ENCODE measurements at regions not wholly inside any gene's neighbourhood (a gene's known extent, or its start where the extent isn't known, plus 50 kb on each side); places are given as distances from the start of the nearest gene placed in this dataset.

DNA sequence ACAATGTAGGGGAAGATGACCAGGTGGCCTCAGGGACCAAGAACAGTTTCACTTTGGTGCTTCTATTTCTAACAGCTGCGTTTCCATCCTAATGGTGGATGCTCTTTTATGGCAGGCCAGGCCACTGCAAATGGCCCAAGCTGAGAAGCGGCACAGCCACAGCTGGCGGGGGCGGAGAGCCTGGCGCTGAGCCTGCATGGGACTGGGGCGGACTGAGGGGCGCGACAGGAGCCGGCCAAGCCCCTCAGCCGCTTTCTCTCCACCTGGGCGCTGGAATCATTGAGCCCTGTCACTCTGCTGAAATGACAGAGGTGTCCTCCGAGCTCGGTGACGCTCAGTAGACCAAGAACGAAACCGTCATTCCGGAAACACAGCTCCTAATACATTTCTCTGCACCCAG lies 317.3 kb upstream of the PDE4D start:
- no peak for TF ChIP-seq SPI1 (IDR thresholded peaks at IDR 0.05; ENCODE audit: low read depth, low read length)
- TF ChIP-seq PAX5 (IDR thresholded peaks at IDR 0.05; ENCODE audit: insufficient read depth, low read length, severe bottlenecking) = no peak
- no peak for DNase-seq (ENCODE audit: insufficient read length, low spot score)
- no peak for FAIRE-seq

DNA sequence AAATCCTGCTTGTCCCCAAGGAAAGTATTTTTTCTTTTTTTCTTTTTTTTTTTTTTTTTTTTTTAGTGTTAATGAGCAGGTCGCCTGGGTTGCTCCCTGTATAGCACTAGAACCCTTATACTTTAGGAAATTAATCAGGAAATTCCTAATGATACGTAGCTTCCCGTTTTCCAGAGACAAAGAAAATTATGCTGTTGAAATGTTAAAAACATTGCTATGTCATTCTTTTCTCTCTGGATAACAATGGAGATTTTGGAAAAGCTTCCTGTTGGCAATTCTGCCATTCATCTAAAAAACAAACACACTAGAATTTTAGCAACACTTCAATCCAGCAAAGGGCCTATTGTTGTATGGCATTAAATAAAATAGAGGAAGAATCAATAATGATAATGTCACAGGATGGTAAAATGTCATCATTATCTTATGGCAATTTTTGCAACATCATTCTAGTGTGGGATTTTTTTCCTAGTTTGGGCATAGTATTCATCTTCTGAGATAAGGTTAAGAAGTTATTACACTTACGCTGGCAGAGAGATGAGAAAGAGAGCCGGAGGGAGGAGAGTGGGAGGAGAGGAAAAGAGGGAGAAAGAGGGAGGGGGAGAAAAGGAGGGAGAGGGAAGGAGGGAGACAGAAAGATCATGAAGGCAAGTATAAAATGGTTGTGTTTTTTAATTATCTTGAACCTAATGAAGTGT lies 315.8 kb upstream of the PDE4D start:
- no peak for FAIRE-seq
- no peak for TF ChIP-seq SPI1 (IDR thresholded peaks at IDR 0.05; ENCODE audit: low read depth, low read length)
- no peak for TF ChIP-seq POLR2AphosphoS5 (IDR thresholded peaks at IDR 0.05; ENCODE audit: low read depth, low read length)
- TF ChIP-seq POU2F2 (IDR thresholded peaks at IDR 0.05; ENCODE audit: low read depth, low read length) = no peak
- TF ChIP-seq PAX5 (IDR thresholded peaks at IDR 0.05; ENCODE audit: insufficient read depth, low read length, severe bottlenecking) = no peak
- no peak for DNase-seq (ENCODE audit: insufficient read length, low spot score)

GRCh38 chr5:60208716-60209115 lies 315.2 kb upstream of the PDE4D start:
- TF ChIP-seq POLR2A (IDR thresholded peaks at IDR 0.05; ENCODE audit: low read depth, low read length) (no peak), POLR2AphosphoS5 (IDR thresholded peaks at IDR 0.05; ENCODE audit: low read depth, low read length) (no peak), TAF1 (IDR thresholded peaks at IDR 0.05; ENCODE audit: low read depth, low read length) (no peak), PAX5 (IDR thresholded peaks at IDR 0.05; ENCODE audit: insufficient read depth, low read length, severe bottlenecking) (no peak), POU2F2 (IDR thresholded peaks at IDR 0.05; ENCODE audit: low read depth, low read length) (no peak), SPI1 (IDR thresholded peaks at IDR 0.05; ENCODE audit: low read depth, low read length) (no peak)
- DNase-seq (ENCODE audit: insufficient read length, low spot score) = no peak
- FAIRE-seq = no peak

DNA sequence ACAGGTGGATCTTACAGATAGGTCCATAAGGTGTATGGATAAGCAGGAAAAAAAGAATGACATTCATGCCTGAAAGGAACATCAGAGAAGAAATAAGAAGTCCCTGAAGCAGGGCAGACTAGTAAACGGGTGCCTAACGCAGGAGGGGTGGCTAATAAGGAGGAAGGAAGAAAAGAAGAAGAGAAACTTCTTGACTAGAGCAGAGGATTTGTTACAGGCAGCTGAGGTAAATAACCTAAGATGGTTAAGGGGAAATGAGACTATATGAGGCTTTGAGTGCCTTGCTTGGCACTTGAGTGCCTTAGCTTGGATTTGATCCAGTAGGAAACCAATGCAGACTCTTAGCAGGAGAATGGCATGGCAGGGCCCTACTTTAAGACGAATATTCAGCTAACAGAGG lies 313.5 kb upstream of the PDE4D start:
- FAIRE-seq (peak; percentile 61), DNase-seq (ENCODE audit: insufficient read length, low spot score) (peak; percentile 21)
- no peak for TF ChIP-seq POU2F2 (IDR thresholded peaks at IDR 0.05; ENCODE audit: low read depth, low read length)
- peak; percentile 87 for TF ChIP-seq SPI1 (IDR thresholded peaks at IDR 0.05; ENCODE audit: low read depth, low read length)
- TF ChIP-seq POLR2A (IDR thresholded peaks at IDR 0.05; ENCODE audit: low read depth, low read length) = no peak
- no peak for TF ChIP-seq TAF1 (IDR thresholded peaks at IDR 0.05; ENCODE audit: low read depth, low read length)
- TF ChIP-seq POLR2AphosphoS5 (IDR thresholded peaks at IDR 0.05; ENCODE audit: low read depth, low read length) = no peak

DNA sequence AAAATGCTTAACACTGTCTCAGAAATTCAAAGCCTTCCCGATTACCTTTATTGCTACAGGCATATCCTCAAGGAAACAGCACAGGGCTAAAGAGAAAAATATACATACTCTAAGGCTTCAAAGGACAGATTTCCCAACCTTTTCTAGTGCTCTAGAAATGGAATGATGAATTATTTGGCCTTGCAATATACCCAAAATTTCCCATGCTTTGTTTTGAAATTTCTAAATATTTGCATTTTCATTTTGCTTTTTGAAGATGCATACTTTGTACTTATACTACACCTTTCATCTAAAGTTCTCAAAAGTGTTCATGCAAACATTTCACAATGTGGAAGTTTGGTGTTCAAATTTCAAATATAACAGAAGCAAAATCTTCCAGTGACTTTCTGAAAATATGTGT lies 312.7 kb upstream of the PDE4D start:
- no peak for TF ChIP-seq POLR2A (IDR thresholded peaks at IDR 0.05; ENCODE audit: low read depth, low read length)
- no peak for TF ChIP-seq POLR2AphosphoS5 (IDR thresholded peaks at IDR 0.05; ENCODE audit: low read depth, low read length)
- FAIRE-seq (no peak), DNase-seq (ENCODE audit: insufficient read length, low spot score) (no peak)

- TF ChIP-seq TAF1 (IDR thresholded peaks at IDR 0.05; ENCODE audit: low read depth, low read length) (no peak), PAX5 (IDR thresholded peaks at IDR 0.05; ENCODE audit: insufficient read depth, low read length, severe bottlenecking) (no peak), POU2F2 (IDR thresholded peaks at IDR 0.05; ENCODE audit: low read depth, low read length) (no peak), POLR2A (IDR thresholded peaks at IDR 0.05; ENCODE audit: low read depth, low read length) (no peak), SPI1 (IDR thresholded peaks at IDR 0.05; ENCODE audit: low read depth, low read length) (no peak), POLR2AphosphoS5 (IDR thresholded peaks at IDR 0.05; ENCODE audit: low read depth, low read length) (no peak)
- DNase-seq (ENCODE audit: insufficient read length, low spot score) (no peak), FAIRE-seq (no peak)
Measured at GRCh38 chr5:60205071-60205470, 311.5 kb upstream of the PDE4D start.

DNA sequence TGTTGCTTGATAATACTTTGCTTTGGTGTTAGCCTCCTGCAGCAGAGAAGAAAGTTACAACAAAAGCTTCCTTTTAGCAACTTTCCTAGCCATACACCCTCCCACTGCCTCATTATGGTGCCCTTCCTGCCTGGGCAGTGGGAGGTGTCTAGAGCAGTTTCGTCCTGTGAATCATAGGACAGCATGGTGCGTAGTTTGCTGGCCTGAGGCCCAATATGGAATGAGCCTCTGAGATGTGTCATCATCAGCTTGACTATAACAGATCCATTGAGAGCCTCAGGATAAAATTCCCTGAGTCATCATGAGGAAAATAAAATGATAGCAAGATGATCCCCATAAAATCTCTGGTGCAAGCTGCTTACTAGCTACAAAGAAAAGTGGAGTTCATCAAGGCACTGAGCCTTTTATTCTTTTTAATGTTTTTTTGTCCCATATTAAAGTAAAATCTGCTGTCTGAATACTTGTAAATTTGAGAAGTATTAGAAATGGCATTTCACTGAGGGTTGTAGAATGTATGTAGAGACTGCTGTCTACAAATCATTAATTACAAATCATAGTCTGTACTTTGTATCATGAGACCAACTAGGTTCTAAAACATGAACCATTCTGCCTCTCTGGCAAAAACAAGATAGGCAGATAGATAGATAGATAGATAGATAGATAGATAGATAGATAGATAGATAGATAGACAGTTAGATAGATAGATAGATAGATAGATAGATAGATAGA lies 303.0 kb upstream of the PDE4D start:
- no peak for TF ChIP-seq POLR2A (IDR thresholded peaks at IDR 0.05; ENCODE audit: low read depth, low read length)
- TF ChIP-seq SPI1 (IDR thresholded peaks at IDR 0.05; ENCODE audit: low read depth, low read length) = no peak
- TF ChIP-seq POU2F2 (IDR thresholded peaks at IDR 0.05; ENCODE audit: low read depth, low read length) = no peak
- FAIRE-seq (no peak), DNase-seq (ENCODE audit: insufficient read length, low spot score) (no peak)

DNA sequence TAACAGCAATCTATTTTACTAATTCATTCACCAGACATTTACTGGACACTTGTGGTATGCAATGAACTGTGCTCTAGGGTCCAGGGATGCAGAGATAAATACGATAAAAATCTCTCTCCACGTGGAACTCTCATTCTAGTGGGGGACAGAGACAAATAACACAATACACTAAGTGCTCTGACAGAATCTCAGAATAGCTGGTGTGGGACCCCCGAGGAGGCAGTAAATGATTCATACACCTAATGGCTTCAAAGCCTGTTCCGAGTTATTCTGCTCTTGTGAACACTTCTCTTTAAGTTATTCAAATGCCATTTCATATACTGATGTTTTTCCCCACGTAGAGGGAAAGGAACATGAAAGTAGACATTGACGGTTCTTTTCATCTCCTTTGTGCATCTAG lies 302.0 kb upstream of the PDE4D start:
- TF ChIP-seq SPI1 (IDR thresholded peaks at IDR 0.05; ENCODE audit: low read depth, low read length) (no peak), PAX5 (IDR thresholded peaks at IDR 0.05; ENCODE audit: insufficient read depth, low read length, severe bottlenecking) (no peak)
- FAIRE-seq (no peak), DNase-seq (ENCODE audit: insufficient read length, low spot score) (no peak)

DNA sequence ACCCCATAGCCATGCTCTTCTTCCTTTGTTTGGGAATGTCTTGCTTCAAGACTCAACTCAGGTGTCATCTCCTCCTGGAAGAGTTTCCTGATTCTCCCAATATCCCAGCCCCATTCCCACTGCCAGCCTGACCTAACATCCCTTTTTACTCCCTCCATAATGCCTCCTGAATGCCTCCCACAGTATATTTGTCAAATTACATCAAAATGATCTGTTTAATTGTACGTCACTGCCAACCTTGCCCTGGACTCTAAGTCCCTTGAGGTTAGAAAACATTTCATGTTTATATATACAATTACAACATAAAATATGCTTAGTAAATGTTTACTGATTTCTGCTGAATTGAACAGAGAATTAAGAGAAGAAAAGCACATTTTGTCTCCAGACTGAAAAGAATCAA lies 301.6 kb upstream of the PDE4D start:
- FAIRE-seq (no peak), DNase-seq (ENCODE audit: insufficient read length, low spot score) (no peak)
- TF ChIP-seq PAX5 (IDR thresholded peaks at IDR 0.05; ENCODE audit: insufficient read depth, low read length, severe bottlenecking) = no peak
- no peak for TF ChIP-seq POLR2A (IDR thresholded peaks at IDR 0.05; ENCODE audit: low read depth, low read length)
- TF ChIP-seq TAF1 (IDR thresholded peaks at IDR 0.05; ENCODE audit: low read depth, low read length) = no peak
- TF ChIP-seq POLR2AphosphoS5 (IDR thresholded peaks at IDR 0.05; ENCODE audit: low read depth, low read length) = no peak
- TF ChIP-seq SPI1 (IDR thresholded peaks at IDR 0.05; ENCODE audit: low read depth, low read length) = no peak
- TF ChIP-seq POU2F2 (IDR thresholded peaks at IDR 0.05; ENCODE audit: low read depth, low read length) = no peak

GRCh38 chr5:60185231-60186099 lies 291.9 kb upstream of the PDE4D start:
- TF ChIP-seq PAX5 (IDR thresholded peaks at IDR 0.05; ENCODE audit: insufficient read depth, low read length, severe bottlenecking) = no peak
- no peak for TF ChIP-seq POLR2A (IDR thresholded peaks at IDR 0.05; ENCODE audit: low read depth, low read length)
- no peak for TF ChIP-seq POLR2AphosphoS5 (IDR thresholded peaks at IDR 0.05; ENCODE audit: low read depth, low read length)
- DNase-seq (ENCODE audit: insufficient read length, low spot score) (no peak), FAIRE-seq (no peak)

Data from GM12891 (cell line).